NCI-H128 (cell line): ENCODE measurements at regions not wholly inside any gene's neighbourhood (a gene's known extent, or its start where the extent isn't known, plus 50 kb on each side); places are given as distances from the start of the nearest gene placed in this dataset.

ENCODE experiments used
- DNase-seq: peaks from one replicate; lab custom pipeline; 2025; ENCODE audit not compliant: unreplicated experiment; lab: John Stamatoyannopoulos, UW

- no peak for DNase-seq
Observed at GRCh38 chr13:74820809-74821208, 661.2 kb downstream of the TBC1D4 start.

GRCh38 chr13:74819549-74819948 is 662.4 kb downstream of the TBC1D4 start:
- no peak for DNase-seq

GRCh38 chr13:74816737-74817136 is 665.2 kb downstream of the TBC1D4 start:
- no peak for DNase-seq

- DNase-seq, result no peak
Observed at GRCh38 chr13:74796157-74796556, 662.0 kb upstream of the KLF12 start.

GRCh38 chr13:74795526-74795925 is 661.3 kb upstream of the KLF12 start:
- no peak for DNase-seq

- DNase-seq, result no peak
Observed at GRCh38 chr13:74794582-74794981, 660.4 kb upstream of the KLF12 start.

DNA sequence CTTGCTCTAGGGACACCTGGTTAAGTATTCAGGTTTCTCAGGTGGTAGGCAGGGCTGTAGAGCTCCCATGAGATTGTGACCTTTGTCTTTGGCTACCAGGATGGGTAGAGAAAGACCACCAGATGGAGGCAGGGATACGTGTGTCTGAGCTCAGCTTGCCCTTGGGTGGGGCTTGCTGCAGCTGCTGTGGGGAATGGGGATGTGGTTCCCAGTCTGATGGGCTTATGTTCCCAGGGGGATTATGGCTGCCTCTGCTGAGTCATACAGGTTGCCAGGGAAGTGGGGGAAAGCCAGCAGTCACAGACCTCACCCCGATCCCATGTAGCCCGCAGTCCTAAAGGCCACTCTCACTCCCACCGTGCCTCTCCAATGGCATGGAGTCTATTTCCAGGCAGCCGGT is 659.9 kb upstream of the KLF12 start:
- no peak for DNase-seq

GRCh38 chr13:74784959-74785358 is 650.8 kb upstream of the KLF12 start:
- DNase-seq, result no peak

- DNase-seq, result no peak
Observed at GRCh38 chr13:74778946-74779345, 644.7 kb upstream of the KLF12 start.

GRCh38 chr13:74778087-74778486 is 643.9 kb upstream of the KLF12 start:
- no peak for DNase-seq

- DNase-seq, result no peak
Observed at GRCh38 chr13:74774264-74774663, 640.1 kb upstream of the KLF12 start.

DNA sequence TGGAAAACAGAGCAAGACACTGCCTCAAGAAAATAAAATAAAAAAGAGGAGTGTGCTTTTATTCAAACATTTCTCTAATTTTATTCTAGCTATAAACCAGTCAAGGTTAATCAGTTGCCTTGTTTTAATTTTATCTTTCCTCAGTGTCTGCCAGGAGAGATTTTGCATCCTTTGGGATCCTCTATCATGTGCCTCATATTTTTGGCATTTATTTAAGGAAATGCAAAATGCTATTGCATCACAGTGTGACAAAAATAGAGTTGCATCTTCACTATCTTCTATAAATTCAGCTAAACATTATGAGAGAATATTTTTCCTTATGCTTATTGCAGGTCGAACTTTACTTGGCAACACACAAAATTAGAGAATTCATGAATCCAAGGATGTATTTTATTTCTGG is 639.0 kb upstream of the KLF12 start:
- DNase-seq, result no peak

DNA sequence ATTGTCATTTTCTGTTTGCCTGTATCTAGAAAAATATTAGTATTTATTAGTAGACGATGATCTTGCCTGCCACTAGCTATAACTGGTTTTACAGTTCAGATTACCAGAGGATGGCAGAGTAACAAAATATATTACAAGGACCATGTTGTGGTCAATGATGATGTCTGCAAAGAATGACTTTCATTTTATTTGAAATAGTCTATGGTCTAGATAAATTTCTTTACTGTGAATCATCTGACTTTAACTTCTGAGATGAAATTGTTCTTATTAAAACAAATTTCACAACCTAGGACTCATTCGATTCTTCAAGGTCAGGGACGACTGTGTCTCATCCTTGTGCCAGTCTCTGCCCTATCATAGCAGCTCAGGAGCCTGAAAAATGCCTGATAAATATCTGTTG is 637.8 kb upstream of the KLF12 start:
- DNase-seq, result no peak

DNA sequence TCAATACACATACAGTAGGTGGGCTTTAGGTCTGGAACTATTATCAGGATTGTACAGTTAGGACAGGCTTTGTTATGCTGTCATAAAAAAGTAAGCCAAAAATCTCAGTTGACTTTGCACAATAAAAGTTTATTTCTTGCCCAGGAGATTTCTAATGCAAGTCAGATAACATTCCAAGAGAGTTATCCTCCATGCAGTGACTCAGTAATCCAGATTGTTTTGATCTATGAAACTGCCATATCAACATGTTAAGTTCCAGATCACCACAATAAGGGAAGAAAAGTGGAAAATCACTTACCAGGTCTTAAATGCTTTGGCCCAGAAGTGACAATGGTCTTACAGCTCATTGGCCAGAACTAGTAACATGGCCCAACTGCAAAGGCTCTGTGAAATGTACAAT is 636.2 kb upstream of the KLF12 start:
- DNase-seq, result no peak

DNA sequence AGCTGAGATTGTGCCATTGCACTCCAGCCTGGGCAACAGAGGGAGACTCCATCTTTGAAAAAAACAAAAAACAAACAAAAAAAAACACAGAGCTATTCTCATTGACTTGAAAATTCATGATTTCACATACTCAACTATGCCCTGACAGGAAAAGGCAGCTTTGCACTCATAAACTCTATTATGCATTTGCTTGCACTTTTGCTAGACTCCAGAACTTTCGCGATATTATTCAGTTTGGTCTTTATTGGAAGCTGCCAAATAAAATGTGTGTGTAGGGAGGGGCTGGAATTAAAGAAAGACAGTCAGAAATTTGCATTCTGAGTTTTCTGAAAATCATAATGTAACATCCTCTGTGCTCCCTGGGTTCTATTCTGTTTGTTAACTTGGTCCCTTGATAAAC is 635.1 kb upstream of the KLF12 start:
- no peak for DNase-seq

DNA sequence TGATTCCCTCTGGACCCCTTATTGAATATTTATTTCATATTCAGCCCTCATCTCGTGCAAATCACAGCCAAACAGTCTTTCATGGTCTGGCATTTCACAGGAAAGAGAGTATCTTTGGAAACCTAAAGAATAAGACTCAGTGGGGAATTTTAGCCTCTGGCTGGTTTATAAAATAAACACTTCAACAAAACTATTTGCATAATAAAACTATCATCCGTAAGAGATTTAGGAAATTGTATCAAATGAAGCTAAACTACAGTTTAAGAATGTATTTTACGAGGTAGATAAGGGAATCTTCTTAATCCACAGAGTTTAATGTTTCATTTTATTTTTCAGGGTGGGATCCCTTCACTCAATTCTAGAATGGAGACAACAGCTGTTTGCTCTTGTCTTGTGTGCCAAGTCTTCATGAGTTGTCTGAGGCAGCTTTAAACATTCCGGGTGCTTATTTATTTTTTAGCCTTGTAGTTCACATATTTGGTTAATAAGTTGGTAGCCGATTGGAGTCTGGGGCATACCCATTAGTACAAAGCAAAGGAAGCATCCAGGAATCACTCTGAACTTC is 634.4 kb upstream of the KLF12 start:
- DNase-seq, result no peak

DNA sequence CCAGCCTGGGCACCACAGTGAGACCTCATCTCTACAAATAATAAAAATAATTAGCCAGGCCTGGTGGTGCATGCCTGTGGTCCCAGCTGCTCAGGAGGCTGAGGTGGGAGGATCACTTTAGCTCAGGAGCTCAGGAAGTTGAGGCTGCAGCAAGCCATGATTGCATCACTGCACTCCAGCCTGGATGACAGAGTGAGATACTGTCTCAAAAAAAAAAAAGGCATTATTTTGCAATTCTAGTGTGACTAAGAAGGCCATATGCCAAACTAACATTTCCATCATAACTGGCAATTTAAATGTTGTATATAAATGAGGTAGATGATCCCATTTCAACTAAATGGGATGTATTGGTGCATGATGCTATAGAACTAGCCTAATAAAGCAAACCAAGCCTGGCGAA is 632.8 kb upstream of the KLF12 start:
- DNase-seq, result no peak

- no peak for DNase-seq
Observed at GRCh38 chr13:74765955-74766354, 631.8 kb upstream of the KLF12 start.

GRCh38 chr13:74761801-74762757 is 627.9 kb upstream of the KLF12 start:
- DNase-seq, result no peak

- no peak for DNase-seq
Observed at GRCh38 chr13:74758188-74758587, 624.0 kb upstream of the KLF12 start.

DNA sequence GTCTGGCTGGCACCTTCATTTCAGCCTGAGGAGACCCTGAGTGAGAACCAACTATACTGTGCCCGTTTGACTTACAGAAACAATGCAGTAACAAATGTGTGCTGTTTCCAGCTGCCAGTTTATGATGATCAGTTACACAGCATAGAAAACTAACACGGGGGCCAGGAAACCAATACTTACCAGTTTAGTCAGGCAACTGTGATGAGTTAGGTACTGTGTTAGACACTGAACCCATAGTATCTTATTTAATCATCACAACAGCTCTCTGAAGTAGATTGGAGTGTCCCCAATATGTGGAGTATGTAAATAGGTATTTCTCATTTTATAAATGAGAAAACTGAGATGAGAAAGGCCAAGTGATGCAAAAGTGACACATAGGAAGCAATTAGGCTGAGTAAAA is 620.9 kb upstream of the KLF12 start:
- no peak for DNase-seq

DNA sequence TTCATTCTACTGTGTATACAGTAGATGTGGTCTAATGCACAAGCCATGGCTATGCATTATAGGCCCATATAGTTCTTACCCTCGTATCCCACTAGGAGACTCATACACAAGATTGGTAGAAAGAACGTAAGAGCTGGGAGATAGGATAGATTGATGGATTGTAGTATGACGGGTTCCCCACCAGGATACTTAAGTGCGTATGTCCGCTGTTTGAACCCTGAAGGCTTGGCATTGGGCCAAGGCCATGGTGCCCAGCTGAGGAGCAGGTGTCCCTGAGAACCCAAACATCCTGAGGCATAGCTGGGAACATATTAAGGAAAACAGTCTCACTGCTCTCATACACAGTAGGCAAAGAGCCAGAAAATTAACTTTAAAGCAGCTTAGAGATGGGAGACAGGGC is 617.5 kb upstream of the KLF12 start:
- peak; percentile 44 for DNase-seq
